ENCODE measurements at regions not wholly inside any gene's neighbourhood (a gene's known extent, or its start where the extent isn't known, plus 50 kb on each side); places are given as distances from the start of the nearest gene placed in this dataset.
"Not testable (repeated sequence)": the region's sequence is repeated elsewhere in the genome, so short reads cannot be mapped to it uniquely, and the experiment has no call there.

DNA sequence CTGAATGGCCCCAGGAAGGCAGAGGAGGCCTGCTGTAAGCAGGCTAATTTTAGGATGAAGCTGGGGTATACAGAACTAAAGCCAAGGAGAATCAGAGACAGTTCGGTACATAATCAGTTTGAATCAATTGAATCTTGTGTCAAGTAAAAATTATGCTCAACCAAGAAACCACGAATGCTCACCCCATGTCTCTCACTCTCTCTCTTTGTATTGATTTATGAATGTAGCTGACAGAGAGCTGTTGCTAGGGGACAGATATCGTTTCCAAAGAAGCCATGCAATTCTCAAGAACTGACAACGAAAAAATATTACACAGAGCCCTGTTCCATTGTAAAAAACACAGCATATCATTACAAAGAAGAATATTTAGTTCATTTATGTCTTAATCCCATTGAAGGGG lies 151.1 kb upstream of the PKP2 start:
- TF ChIP-seq, protein P1, sequence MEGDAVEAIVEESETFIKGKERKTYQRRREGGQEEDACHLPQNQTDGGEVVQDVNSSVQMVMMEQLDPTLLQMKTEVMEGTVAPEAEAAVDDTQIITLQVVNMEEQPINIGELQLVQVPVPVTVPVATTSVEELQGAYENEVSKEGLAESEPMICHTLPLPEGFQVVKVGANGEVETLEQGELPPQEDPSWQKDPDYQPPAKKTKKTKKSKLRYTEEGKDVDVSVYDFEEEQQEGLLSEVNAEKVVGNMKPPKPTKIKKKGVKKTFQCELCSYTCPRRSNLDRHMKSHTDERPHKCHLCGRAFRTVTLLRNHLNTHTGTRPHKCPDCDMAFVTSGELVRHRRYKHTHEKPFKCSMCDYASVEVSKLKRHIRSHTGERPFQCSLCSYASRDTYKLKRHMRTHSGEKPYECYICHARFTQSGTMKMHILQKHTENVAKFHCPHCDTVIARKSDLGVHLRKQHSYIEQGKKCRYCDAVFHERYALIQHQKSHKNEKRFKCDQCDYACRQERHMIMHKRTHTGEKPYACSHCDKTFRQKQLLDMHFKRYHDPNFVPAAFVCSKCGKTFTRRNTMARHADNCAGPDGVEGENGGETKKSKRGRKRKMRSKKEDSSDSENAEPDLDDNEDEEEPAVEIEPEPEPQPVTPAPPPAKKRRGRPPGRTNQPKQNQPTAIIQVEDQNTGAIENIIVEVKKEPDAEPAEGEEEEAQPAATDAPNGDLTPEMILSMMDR (IDR thresholded peaks at IDR 0.05; ENCODE audit: low read depth, low read length): no peak
- no peak for TF ChIP-seq EZH2phosphoT487 (IDR thresholded peaks at IDR 0.05; ENCODE audit: low read depth)
- H3K4me3 ChIP-seq (ENCODE audit: low read length): no peak overlapping the region
- H3K79me2 ChIP-seq (ENCODE audit: low read length): no peaks in the 10 kb centered on the region
- H4K20me1 ChIP-seq (ENCODE audit: insufficient read depth, low read length): no peaks in the 10 kb centered on the region
- no peaks in the 10 kb centered on the region for H3K36me3 ChIP-seq (replicated peaks; ENCODE audit: low read depth, low read length)
- H3K4me1 ChIP-seq (ENCODE audit: low read length): no peaks in the 10 kb centered on the region
- H3K9ac ChIP-seq (ENCODE audit: low read length): no peak overlapping the region
- no peak overlapping the region for H3K27ac ChIP-seq (ENCODE audit: low read length)
- H2AFZ ChIP-seq (ENCODE audit: low read depth, low read length): no peak overlapping the region
- H3K27me3 ChIP-seq (ENCODE audit: low read depth, low read length): no peaks in the 10 kb centered on the region
- H3K9me3 ChIP-seq (ENCODE audit: insufficient read depth, low read length): no peaks in the 10 kb centered on the region
- no peak overlapping the region for H3K4me2 ChIP-seq (ENCODE audit: low read length)

DNA sequence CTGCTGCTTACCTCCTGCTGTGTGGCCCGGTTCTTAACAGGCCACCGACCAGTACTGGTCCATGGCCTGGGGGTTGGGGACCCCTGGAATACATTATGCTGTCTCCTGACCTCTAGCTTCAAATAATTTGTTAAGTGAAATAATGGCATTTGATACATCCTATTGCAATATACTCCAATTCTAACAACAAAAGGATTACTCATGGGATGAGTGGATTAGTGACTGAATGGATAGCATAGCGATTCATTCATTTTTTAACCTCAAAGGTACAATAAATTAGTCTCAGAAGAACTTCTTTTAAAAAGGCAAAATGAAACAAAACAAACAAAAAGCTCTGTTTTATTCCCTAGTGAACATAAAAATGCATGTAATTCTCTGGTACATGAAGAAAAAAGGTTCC lies 147.9 kb upstream of the PKP2 start:
- TF ChIP-seq, protein P1 (IDR thresholded peaks at IDR 0.05; ENCODE audit: low read depth, low read length): no peak
- no peak for TF ChIP-seq EZH2phosphoT487 (IDR thresholded peaks at IDR 0.05; ENCODE audit: low read depth)
- H3K27ac ChIP-seq (ENCODE audit: low read length): no peak overlapping the region
- no peak overlapping the region for H3K9ac ChIP-seq (ENCODE audit: low read length)
- no peaks in the 10 kb centered on the region for H4K20me1 ChIP-seq (ENCODE audit: insufficient read depth, low read length)
- no peak overlapping the region for H3K4me3 ChIP-seq (ENCODE audit: low read length)
- H3K4me2 ChIP-seq (ENCODE audit: low read length): no peak overlapping the region
- H3K4me1 ChIP-seq (ENCODE audit: low read length): no peaks in the 10 kb centered on the region
- H3K9me3 ChIP-seq (ENCODE audit: insufficient read depth, low read length): no peaks in the 10 kb centered on the region
- H2AFZ ChIP-seq (ENCODE audit: low read depth, low read length): no peak overlapping the region
- no peaks in the 10 kb centered on the region for H3K36me3 ChIP-seq (replicated peaks; ENCODE audit: low read depth, low read length)
- H3K27me3 ChIP-seq (ENCODE audit: low read depth, low read length): no peaks in the 10 kb centered on the region
- H3K79me2 ChIP-seq (ENCODE audit: low read length): no peaks in the 10 kb centered on the region

DNA sequence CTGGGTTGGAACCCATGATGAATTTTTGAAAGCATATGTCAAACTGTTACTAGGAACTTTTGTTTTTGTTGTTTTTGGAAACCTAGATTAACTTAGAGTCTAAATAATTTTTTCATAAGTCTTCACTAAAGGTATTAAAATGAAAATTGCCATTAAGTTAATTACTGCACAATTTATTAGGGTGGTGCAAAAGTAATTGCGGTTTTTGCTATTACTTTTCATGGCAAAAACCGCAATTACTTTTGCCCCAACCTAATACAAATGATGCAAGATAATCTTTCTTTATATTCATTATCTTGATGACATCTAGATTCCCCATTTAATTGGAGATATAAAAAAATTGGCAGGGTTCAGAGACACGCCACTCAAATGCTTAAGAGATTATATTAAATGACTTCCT lies 145.0 kb upstream of the PKP2 start:
- H3K4me1 ChIP-seq (ENCODE audit: low read length): no peaks in the 10 kb centered on the region
- H3K9ac ChIP-seq (ENCODE audit: low read length): no peak overlapping the region
- no peaks in the 10 kb centered on the region for H3K27me3 ChIP-seq (ENCODE audit: low read depth, low read length)
- no peaks in the 10 kb centered on the region for H4K20me1 ChIP-seq (ENCODE audit: insufficient read depth, low read length)
- H3K4me2 ChIP-seq (ENCODE audit: low read length): no peak overlapping the region
- TF ChIP-seq, protein P1 (IDR thresholded peaks at IDR 0.05; ENCODE audit: low read depth, low read length): no peak
- no peak for TF ChIP-seq EZH2phosphoT487 (IDR thresholded peaks at IDR 0.05; ENCODE audit: low read depth)
- H3K27ac ChIP-seq (ENCODE audit: low read length): no peak overlapping the region
- H3K79me2 ChIP-seq (ENCODE audit: low read length): no peaks in the 10 kb centered on the region
- H3K4me3 ChIP-seq (ENCODE audit: low read length): no peak overlapping the region
- no peak overlapping the region for H2AFZ ChIP-seq (ENCODE audit: low read depth, low read length)
- no peaks in the 10 kb centered on the region for H3K9me3 ChIP-seq (ENCODE audit: insufficient read depth, low read length)
- no peaks in the 10 kb centered on the region for H3K36me3 ChIP-seq (replicated peaks; ENCODE audit: low read depth, low read length)

DNA sequence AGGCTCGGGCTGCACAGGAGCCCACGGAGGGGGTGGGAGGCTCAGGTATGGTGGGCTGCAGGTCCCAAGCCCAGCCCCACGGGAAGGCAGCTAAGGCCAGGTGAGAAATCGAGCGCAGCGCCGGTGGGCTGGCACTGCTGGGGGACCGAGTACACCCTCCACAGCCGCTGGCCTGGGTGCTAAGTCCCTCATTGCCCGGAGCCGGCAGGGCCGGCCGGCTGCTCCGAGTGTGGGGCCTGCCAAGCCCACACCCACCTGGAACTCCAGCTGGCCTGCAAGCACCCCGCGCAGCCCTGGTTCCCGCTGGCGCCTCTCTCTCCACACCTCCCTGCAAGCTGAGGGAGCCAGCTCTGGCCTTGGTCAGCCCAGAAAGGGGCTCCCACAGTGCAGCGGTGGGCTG lies 137.4 kb upstream of the PKP2 start:
- not testable (repeated sequence) for H2AFZ ChIP-seq (ENCODE audit: low read depth, low read length); H4K20me1 ChIP-seq (ENCODE audit: insufficient read depth, low read length); H3K4me2 ChIP-seq (ENCODE audit: low read length)

DNA sequence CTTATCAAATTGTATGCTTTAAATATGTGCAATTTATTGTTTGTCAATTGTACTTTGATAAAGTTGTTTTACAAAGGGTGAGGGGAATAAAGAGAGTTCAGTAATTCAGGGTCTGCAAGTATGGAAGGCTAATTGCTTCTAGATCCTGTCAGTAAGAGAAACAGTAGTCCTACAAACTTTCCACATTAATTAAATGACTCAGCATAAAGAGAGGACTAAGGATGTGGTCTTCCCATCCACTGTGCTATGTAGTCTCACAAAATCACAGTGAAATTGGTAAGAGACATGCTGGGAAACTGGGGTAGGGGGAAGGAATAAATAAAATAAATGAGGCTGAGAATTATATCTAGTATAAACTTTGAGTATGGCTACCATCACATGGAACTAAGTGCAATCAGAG lies 130.2 kb upstream of the PKP2 start:
- no peaks in the 10 kb centered on the region for H3K9me3 ChIP-seq (ENCODE audit: insufficient read depth, low read length)
- no peaks in the 10 kb centered on the region for H3K79me2 ChIP-seq (ENCODE audit: low read length)
- no peaks in the 10 kb centered on the region for H3K27me3 ChIP-seq (ENCODE audit: low read depth, low read length)
- H3K27ac ChIP-seq (ENCODE audit: low read length): no peak overlapping the region
- H3K9ac ChIP-seq (ENCODE audit: low read length): no peak overlapping the region
- no peaks in the 10 kb centered on the region for H3K4me1 ChIP-seq (ENCODE audit: low read length)
- TF ChIP-seq, protein P1 (IDR thresholded peaks at IDR 0.05; ENCODE audit: low read depth, low read length): no peak
- H4K20me1 ChIP-seq (ENCODE audit: insufficient read depth, low read length): no peaks in the 10 kb centered on the region
- no peaks in the 10 kb centered on the region for H3K36me3 ChIP-seq (replicated peaks; ENCODE audit: low read depth, low read length)
- no peak overlapping the region for H3K4me2 ChIP-seq (ENCODE audit: low read length)
- no peak overlapping the region for H2AFZ ChIP-seq (ENCODE audit: low read depth, low read length)
- H3K4me3 ChIP-seq (ENCODE audit: low read length): no peak overlapping the region

More for the DNA sequence above, 137.4 kb upstream of the PKP2 start:
- H3K36me3 ChIP-seq (replicated peaks; ENCODE audit: low read depth, low read length); H3K9ac ChIP-seq (ENCODE audit: low read length); H3K4me1 ChIP-seq (ENCODE audit: low read length); H3K9me3 ChIP-seq (ENCODE audit: insufficient read depth, low read length); H3K4me3 ChIP-seq (ENCODE audit: low read length); H3K27me3 ChIP-seq (ENCODE audit: low read depth, low read length); H3K27ac ChIP-seq (ENCODE audit: low read length); H3K79me2 ChIP-seq (ENCODE audit: low read length): not testable (repeated sequence)

DNA sequence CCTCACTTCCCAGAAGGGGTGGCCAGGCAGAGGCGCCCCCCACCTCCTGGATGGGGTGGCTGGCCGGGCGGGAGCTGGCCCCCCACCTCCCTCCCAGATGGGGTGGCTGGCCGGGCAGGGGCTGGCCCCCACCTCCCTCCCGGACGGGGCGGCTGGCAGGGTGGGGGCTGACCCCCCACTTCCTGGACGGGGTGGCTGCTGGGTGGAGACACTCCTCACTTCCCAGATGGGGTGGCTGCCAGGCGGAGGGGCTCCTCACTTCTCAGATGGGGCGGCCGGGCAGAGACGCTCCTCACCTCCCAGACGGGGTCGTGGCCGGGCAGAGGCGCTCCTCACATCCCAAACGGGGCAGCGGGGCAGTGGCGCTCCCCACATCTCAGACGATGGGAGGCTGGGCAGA lies 126.1 kb upstream of the PKP2 start:
- not testable (repeated sequence) for H3K9me3 ChIP-seq (ENCODE audit: insufficient read depth, low read length); H3K27ac ChIP-seq (ENCODE audit: low read length); H2AFZ ChIP-seq (ENCODE audit: low read depth, low read length); H3K4me1 ChIP-seq (ENCODE audit: low read length); H4K20me1 ChIP-seq (ENCODE audit: insufficient read depth, low read length); H3K4me2 ChIP-seq (ENCODE audit: low read length); H3K36me3 ChIP-seq (replicated peaks; ENCODE audit: low read depth, low read length); H3K79me2 ChIP-seq (ENCODE audit: low read length); H3K4me3 ChIP-seq (ENCODE audit: low read length); H3K9ac ChIP-seq (ENCODE audit: low read length); H3K27me3 ChIP-seq (ENCODE audit: low read depth, low read length)

DNA sequence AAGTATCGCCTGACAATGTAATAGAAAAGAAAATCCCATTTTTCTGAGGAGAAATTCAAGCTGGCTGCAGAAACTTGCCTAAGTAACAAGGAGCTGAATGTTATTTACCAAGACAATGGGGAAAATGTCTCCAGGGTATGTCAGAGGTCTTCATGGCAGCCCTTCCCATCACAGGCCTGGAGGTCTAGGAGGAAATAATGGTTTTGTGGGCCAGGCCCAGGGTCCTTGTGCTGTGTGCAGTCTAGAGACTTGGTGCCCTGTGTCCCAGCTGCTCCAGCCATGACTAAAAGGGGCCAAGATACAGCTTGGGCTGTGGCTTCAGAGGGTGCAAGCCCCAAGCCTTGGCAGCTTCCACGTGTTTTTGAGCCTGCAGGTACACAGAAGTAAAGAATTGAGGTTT lies 120.5 kb upstream of the PKP2 start:
- not testable (repeated sequence) for H3K27me3 ChIP-seq (ENCODE audit: low read depth, low read length); H3K79me2 ChIP-seq (ENCODE audit: low read length); H3K4me2 ChIP-seq (ENCODE audit: low read length); H4K20me1 ChIP-seq (ENCODE audit: insufficient read depth, low read length); H3K4me3 ChIP-seq (ENCODE audit: low read length); H3K9me3 ChIP-seq (ENCODE audit: insufficient read depth, low read length); H3K36me3 ChIP-seq (replicated peaks; ENCODE audit: low read depth, low read length); H2AFZ ChIP-seq (ENCODE audit: low read depth, low read length); H3K4me1 ChIP-seq (ENCODE audit: low read length); H3K27ac ChIP-seq (ENCODE audit: low read length); H3K9ac ChIP-seq (ENCODE audit: low read length)
